ENCODE measurements at regions not wholly inside any gene's neighbourhood (a gene's known extent, or its start where the extent isn't known, plus 50 kb on each side); places are given as distances from the start of the nearest gene placed in this dataset.
"Not testable (repeated sequence)": the region's sequence is repeated elsewhere in the genome, so short reads cannot be mapped to it uniquely, and the experiment has no call there.

GRCh38 chr4:138347561-138347960 is 105.4 kb upstream of the SLC7A11 start:
- H3K27me3 Mint-ChIP-seq (ENCODE audit: unreplicated experiment) = no peaks in the 10 kb centered on the region
- H3K4me1 Mint-ChIP-seq (ENCODE audit: low read depth, unreplicated experiment) = no peaks in the 10 kb centered on the region
- TF ChIP-seq, protein P1, sequence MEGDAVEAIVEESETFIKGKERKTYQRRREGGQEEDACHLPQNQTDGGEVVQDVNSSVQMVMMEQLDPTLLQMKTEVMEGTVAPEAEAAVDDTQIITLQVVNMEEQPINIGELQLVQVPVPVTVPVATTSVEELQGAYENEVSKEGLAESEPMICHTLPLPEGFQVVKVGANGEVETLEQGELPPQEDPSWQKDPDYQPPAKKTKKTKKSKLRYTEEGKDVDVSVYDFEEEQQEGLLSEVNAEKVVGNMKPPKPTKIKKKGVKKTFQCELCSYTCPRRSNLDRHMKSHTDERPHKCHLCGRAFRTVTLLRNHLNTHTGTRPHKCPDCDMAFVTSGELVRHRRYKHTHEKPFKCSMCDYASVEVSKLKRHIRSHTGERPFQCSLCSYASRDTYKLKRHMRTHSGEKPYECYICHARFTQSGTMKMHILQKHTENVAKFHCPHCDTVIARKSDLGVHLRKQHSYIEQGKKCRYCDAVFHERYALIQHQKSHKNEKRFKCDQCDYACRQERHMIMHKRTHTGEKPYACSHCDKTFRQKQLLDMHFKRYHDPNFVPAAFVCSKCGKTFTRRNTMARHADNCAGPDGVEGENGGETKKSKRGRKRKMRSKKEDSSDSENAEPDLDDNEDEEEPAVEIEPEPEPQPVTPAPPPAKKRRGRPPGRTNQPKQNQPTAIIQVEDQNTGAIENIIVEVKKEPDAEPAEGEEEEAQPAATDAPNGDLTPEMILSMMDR (IDR thresholded peaks at IDR 0.05; ENCODE audit: partially characterized antibody, unreplicated experiment) = no peak
- no peaks in the 10 kb centered on the region for H3K36me3 Mint-ChIP-seq (ENCODE audit: unreplicated experiment)
- no peak overlapping the region for H3K4me3 Mint-ChIP-seq (ENCODE audit: unreplicated experiment)
- no peak for DNase-seq
- H3K27ac Mint-ChIP-seq (ENCODE audit: unreplicated experiment) = no peak overlapping the region
- H3K9me3 Mint-ChIP-seq (ENCODE audit: unreplicated experiment) = peaks cover 2% of the 10 kb centered on the region

- Mint-ChIP-seq H3K27ac (ENCODE audit: unreplicated experiment) (no peak overlapping the region), H3K4me3 (ENCODE audit: unreplicated experiment) (no peak overlapping the region), H3K27me3 (ENCODE audit: unreplicated experiment) (no peaks in the 10 kb centered on the region), H3K36me3 (ENCODE audit: unreplicated experiment) (no peaks in the 10 kb centered on the region), H3K4me1 (ENCODE audit: low read depth, unreplicated experiment) (no peaks in the 10 kb centered on the region), H3K9me3 (ENCODE audit: unreplicated experiment) (no peaks in the 10 kb centered on the region)
- TF ChIP-seq, protein P1 (IDR thresholded peaks at IDR 0.05; ENCODE audit: partially characterized antibody, unreplicated experiment) = no peak
- no peak for DNase-seq
Measured at GRCh38 chr4:138344851-138345250, 102.7 kb upstream of the SLC7A11 start.

DNA sequence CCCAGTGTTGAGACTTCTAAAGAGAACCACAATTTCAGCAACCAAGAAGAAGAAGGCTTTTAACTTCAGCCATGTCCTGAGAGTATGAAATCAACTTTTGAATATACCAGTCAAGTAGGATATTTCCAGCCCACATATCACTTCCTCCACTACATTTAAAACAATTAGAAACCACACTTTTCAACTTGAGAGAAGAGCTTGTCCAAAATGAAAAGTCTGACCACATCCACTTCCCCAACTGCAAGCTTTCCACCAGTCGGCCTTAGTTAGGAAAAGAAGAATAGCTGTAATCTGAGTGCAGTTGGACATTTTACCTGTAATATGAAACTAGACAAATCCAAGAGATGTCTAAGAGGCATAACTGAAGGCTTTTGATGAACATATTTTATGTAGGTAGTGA is 101.9 kb upstream of the SLC7A11 start:
- Mint-ChIP-seq H3K36me3 (ENCODE audit: unreplicated experiment) (no peaks in the 10 kb centered on the region), H3K4me3 (ENCODE audit: unreplicated experiment) (no peak overlapping the region), H3K27ac (ENCODE audit: unreplicated experiment) (no peak overlapping the region), H3K4me1 (ENCODE audit: low read depth, unreplicated experiment) (no peaks in the 10 kb centered on the region), H3K9me3 (ENCODE audit: unreplicated experiment) (no peaks in the 10 kb centered on the region), H3K27me3 (ENCODE audit: unreplicated experiment) (no peaks in the 10 kb centered on the region)
- TF ChIP-seq, protein P1 (IDR thresholded peaks at IDR 0.05; ENCODE audit: partially characterized antibody, unreplicated experiment) = no peak
- no peak for DNase-seq

DNA sequence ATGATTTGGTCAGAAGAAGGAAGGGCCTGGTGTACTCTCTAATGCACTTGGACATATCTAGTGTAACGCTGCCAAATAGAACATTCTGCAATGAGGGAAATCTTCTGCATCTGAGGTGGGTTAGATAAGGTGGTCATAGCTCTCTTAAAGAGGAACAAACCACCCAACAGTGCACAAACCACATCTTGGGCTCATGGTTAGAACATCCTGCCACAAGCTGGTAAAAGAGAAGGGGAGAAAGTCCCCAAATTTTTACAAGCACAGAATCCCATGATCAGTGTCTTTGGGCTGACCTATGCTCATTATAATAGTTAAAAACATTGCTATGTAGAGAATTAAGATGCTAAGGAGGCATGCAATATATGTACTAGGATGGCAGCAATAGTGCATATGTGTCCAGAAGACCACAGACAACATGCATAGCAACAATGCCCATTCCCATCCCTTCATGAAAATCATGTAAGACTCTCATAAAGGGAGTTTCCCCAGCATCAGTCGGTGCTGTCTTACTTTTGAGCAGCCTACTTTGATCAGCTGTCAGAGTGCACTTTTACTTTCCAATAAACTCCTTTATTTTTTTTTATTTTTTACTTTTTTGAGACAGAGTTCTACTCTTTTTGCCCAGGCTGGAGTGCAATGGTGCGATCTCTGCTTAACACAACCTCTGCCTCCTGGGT is 99.7 kb upstream of the SLC7A11 start:
- Mint-ChIP-seq H3K27ac (ENCODE audit: unreplicated experiment) (no peak overlapping the region), H3K4me1 (ENCODE audit: low read depth, unreplicated experiment) (no peaks in the 10 kb centered on the region)
- DNase-seq = no peak

DNA sequence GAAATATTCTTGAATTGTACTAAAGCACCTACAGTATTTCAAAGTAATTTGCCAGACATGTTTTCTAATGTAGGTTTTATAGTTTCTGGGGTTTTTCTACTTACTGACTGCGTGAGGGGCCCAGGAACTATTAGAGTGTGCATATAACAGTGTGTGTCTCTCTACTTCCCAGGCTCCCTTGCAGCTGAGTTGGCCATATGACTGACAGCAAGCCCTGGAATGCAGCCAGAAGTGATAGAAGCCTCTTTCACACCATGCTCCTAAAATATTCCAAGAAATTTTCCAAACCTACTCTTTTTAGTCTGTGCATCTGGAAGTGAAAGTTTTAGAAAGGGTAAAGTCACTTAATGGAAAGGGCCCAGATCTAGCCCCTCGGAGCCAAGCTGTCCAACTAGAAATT is 96.7 kb upstream of the SLC7A11 start:
- H3K9me3 Mint-ChIP-seq (ENCODE audit: unreplicated experiment) = no peaks in the 10 kb centered on the region
- H3K4me1 Mint-ChIP-seq (ENCODE audit: low read depth, unreplicated experiment) = no peaks in the 10 kb centered on the region
- H3K36me3 Mint-ChIP-seq (ENCODE audit: unreplicated experiment) = no peaks in the 10 kb centered on the region
- no peak overlapping the region for H3K27ac Mint-ChIP-seq (ENCODE audit: unreplicated experiment)
- TF ChIP-seq, protein P1 (IDR thresholded peaks at IDR 0.05; ENCODE audit: partially characterized antibody, unreplicated experiment) = no peak
- no peak for DNase-seq
- H3K4me3 Mint-ChIP-seq (ENCODE audit: unreplicated experiment) = no peak overlapping the region
- no peaks in the 10 kb centered on the region for H3K27me3 Mint-ChIP-seq (ENCODE audit: unreplicated experiment)

More for the DNA sequence above, 99.7 kb upstream of the SLC7A11 start:
- TF ChIP-seq, protein P1 (IDR thresholded peaks at IDR 0.05; ENCODE audit: partially characterized antibody, unreplicated experiment) = no peak
- Mint-ChIP-seq H3K36me3 (ENCODE audit: unreplicated experiment) (no peaks in the 10 kb centered on the region), H3K4me3 (ENCODE audit: unreplicated experiment) (no peak overlapping the region), H3K9me3 (ENCODE audit: unreplicated experiment) (no peaks in the 10 kb centered on the region), H3K27me3 (ENCODE audit: unreplicated experiment) (no peaks in the 10 kb centered on the region)

GRCh38 chr4:138338222-138338621 is 96.1 kb upstream of the SLC7A11 start:
- DNase-seq; H3K36me3 Mint-ChIP-seq (ENCODE audit: unreplicated experiment); H3K27me3 Mint-ChIP-seq (ENCODE audit: unreplicated experiment); H3K4me1 Mint-ChIP-seq (ENCODE audit: low read depth, unreplicated experiment); H3K27ac Mint-ChIP-seq (ENCODE audit: unreplicated experiment); H3K4me3 Mint-ChIP-seq (ENCODE audit: unreplicated experiment); H3K9me3 Mint-ChIP-seq (ENCODE audit: unreplicated experiment): not testable (repeated sequence)
